ENCODE measurements at regions not wholly inside any gene's neighbourhood (a gene's known extent, or its start where the extent isn't known, plus 50 kb on each side); places are given as distances from the start of the nearest gene placed in this dataset.

DNA sequence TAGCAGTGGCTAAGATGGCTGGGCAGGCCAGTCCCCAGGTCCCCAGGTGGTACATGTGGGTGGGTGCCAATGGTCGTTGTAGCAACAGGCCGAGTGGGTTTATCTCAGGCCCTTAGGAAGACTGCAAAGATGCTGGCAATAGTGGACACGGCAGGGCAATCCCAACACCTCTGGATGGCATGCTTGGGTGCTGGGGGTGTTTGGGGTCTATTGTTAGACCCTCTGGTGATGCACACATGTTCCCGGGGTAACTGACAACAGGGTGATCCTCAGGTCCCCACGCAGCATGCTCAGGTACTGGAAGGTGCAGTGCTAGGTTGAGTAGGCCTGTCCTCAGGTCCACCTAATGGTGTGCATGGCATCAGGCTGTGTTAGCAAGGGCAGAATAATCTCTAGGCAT is 267.5 kb downstream of the ANKRD50 start:
- Mint-ChIP-seq H3K4me3 (no peak overlapping the region), H3K9me3 (peaks cover 56% of the 10 kb centered on the region), H3K36me3 (peaks cover 30% of the 10 kb centered on the region), H3K4me1 (no peaks in the 10 kb centered on the region), H3K27me3 (ENCODE audit: low read depth) (no peaks in the 10 kb centered on the region), H3K27ac (no peak overlapping the region)
- no peak for TF ChIP-seq TP53 (CRISPR knock-in tag; IDR thresholded peaks at IDR 0.05)
- TF ChIP-seq NR1H2 (CRISPR knock-in tag; IDR thresholded peaks at IDR 0.05): no peak
- TF ChIP-seq SP1 (CRISPR knock-in tag; conservative IDR thresholded peaks at IDR 0.05): no peak
- TF ChIP-seq, protein P1, sequence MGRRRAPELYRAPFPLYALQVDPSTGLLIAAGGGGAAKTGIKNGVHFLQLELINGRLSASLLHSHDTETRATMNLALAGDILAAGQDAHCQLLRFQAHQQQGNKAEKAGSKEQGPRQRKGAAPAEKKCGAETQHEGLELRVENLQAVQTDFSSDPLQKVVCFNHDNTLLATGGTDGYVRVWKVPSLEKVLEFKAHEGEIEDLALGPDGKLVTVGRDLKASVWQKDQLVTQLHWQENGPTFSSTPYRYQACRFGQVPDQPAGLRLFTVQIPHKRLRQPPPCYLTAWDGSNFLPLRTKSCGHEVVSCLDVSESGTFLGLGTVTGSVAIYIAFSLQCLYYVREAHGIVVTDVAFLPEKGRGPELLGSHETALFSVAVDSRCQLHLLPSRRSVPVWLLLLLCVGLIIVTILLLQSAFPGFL (CRISPR knock-in tag; IDR thresholded peaks at IDR 0.05; ENCODE audit: borderline replicate concordance): no peak
- no peak for TF ChIP-seq NFATC4 (CRISPR knock-in tag; IDR thresholded peaks at IDR 0.05)
- TF ChIP-seq ZNF263 (CRISPR knock-in tag; IDR thresholded peaks at IDR 0.05; ENCODE audit: low read depth): no peak
- TF ChIP-seq TEAD1 (CRISPR knock-in tag; IDR thresholded peaks at IDR 0.05): no peak
- TF ChIP-seq, protein P2, sequence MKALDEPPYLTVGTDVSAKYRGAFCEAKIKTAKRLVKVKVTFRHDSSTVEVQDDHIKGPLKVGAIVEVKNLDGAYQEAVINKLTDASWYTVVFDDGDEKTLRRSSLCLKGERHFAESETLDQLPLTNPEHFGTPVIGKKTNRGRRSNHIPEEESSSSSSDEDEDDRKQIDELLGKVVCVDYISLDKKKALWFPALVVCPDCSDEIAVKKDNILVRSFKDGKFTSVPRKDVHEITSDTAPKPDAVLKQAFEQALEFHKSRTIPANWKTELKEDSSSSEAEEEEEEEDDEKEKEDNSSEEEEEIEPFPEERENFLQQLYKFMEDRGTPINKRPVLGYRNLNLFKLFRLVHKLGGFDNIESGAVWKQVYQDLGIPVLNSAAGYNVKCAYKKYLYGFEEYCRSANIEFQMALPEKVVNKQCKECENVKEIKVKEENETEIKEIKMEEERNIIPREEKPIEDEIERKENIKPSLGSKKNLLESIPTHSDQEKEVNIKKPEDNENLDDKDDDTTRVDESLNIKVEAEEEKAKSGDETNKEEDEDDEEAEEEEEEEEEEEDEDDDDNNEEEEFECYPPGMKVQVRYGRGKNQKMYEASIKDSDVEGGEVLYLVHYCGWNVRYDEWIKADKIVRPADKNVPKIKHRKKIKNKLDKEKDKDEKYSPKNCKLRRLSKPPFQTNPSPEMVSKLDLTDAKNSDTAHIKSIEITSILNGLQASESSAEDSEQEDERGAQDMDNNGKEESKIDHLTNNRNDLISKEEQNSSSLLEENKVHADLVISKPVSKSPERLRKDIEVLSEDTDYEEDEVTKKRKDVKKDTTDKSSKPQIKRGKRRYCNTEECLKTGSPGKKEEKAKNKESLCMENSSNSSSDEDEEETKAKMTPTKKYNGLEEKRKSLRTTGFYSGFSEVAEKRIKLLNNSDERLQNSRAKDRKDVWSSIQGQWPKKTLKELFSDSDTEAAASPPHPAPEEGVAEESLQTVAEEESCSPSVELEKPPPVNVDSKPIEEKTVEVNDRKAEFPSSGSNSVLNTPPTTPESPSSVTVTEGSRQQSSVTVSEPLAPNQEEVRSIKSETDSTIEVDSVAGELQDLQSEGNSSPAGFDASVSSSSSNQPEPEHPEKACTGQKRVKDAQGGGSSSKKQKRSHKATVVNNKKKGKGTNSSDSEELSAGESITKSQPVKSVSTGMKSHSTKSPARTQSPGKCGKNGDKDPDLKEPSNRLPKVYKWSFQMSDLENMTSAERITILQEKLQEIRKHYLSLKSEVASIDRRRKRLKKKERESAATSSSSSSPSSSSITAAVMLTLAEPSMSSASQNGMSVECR (CRISPR knock-in tag; IDR thresholded peaks at IDR 0.05; ENCODE audit: borderline replicate concordance): no peak
- TF ChIP-seq ZNF512 (CRISPR knock-in tag; IDR thresholded peaks at IDR 0.05; ENCODE audit: borderline replicate concordance): no peak
- TF ChIP-seq, protein P3, sequence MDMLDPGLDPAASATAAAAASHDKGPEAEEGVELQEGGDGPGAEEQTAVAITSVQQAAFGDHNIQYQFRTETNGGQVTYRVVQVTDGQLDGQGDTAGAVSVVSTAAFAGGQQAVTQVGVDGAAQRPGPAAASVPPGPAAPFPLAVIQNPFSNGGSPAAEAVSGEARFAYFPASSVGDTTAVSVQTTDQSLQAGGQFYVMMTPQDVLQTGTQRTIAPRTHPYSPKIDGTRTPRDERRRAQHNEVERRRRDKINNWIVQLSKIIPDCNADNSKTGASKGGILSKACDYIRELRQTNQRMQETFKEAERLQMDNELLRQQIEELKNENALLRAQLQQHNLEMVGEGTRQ (CRISPR knock-in tag; IDR thresholded peaks at IDR 0.05): no peak
- no peak for TF ChIP-seq NFYB (CRISPR knock-in tag; conservative IDR thresholded peaks at IDR 0.05; ENCODE audit: low read depth)
- TF ChIP-seq NR3C1 (CRISPR knock-in tag; conservative IDR thresholded peaks at IDR 0.05; ENCODE audit: low read depth): no peak
- TF ChIP-seq, protein P4, sequence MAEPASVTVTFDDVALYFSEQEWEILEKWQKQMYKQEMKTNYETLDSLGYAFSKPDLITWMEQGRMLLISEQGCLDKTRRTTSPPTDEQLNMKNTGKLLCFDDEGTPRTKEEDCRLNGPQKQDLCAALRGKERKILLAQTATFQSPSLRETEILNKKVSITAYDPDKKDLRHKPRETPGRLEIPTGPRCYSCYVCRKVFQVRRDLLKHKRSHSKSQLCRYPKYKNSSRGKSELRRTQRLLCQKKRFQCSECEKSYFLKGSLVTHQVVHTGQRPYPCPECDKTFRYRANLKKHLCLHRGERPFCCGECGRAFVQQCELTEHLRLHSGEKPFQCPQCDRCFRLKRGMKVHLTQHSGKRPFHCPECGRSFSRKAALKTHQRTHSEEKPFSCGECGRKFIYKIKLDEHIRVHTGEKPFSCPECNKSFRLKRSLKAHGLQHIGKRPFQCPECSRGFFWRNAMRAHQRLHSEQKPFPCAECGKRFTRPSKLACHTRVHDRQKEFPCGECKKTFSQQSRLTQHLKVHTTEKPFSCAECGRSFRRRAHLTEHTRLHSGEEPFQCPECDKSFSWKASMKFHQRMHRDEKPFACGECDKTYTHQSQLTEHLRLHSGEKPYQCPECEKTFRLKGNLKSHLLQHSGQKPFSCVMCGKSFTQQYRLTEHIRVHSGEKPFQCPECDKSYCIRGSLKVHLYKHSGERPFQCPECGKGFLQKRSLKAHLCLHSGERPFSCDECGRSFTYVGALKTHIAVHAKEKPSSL (CRISPR knock-in tag; conservative IDR thresholded peaks at IDR 0.05): no peak
- no peak for TF ChIP-seq ZNF671 (CRISPR knock-in tag; IDR thresholded peaks at IDR 0.05)
- no peak for TF ChIP-seq ZNF396 (CRISPR knock-in tag; IDR thresholded peaks at IDR 0.05; ENCODE audit: borderline replicate concordance)
- TF ChIP-seq, protein P5, sequence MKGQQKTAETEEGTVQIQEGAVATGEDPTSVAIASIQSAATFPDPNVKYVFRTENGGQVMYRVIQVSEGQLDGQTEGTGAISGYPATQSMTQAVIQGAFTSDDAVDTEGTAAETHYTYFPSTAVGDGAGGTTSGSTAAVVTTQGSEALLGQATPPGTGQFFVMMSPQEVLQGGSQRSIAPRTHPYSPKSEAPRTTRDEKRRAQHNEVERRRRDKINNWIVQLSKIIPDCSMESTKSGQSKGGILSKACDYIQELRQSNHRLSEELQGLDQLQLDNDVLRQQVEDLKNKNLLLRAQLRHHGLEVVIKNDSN (CRISPR knock-in tag; IDR thresholded peaks at IDR 0.05): no peak
- ATAC-seq: no peak
- ChIA-PET POLR2A (no interaction called here), CTCF (no interaction called here)
- DNase-seq (ENCODE audit: low spot score): no peak

All from WTC11 (cell line).